Stimulated activated CD8-positive, alpha-beta memory T cell treated with anti-CD3 and anti-CD28 coated beads, Interleukin-12 subunit alpha, Interleukin-12 subunit beta, amount 100 ng/mL, for 4 hours (primary cell): ENCODE measurements at regions not wholly inside any gene's neighbourhood (a gene's known extent, or its start where the extent isn't known, plus 50 kb on each side); places are given as distances from the start of the nearest gene placed in this dataset.

ENCODE experiments used
- DNase-seq: peaks from one replicate; pipeline ENCODE4 v3.0.0-alpha.2; 2020; ENCODE audit warnings: low read depth

DNA sequence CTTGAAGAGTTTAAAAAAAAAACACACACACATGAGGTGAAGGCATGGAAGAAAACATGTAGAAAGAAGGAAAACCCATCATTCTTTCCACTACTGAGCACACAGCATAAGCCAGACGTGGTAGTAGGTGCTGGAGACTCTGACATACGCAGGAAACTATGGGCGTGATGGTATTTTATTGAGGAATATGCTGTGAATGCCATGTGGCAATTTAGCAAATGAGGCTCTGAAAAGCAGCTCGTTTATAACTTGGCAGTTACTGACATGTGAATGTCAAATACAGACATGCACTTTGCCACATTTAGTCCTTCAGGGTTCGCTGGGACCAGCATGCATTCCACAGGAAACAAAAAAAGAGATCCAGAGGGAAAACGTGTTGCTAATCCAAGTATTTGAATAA lies 74.3 kb upstream of the IFNAR2 start:
- DNase-seq, result no peak

DNA sequence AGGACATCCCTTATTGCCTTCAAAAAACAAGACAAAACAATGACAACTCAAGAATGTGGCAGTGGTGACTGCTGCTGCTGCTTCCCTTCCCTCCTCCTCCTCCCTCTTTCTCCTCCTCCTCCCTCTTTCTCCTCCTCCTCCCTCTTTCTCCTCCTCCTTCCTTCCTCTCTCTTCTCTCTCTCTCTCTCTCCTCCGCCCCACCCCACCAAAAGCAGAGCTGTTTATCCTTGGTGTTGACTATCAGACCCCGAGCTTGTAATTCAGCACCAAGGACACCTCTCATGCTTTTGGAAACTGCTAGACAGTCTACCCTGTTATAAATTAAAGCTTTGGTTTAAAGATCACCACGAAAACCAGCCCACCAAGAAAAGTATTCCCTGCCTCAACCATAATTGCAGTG lies 72.4 kb upstream of the IFNAR2 start:
- no peak for DNase-seq

- DNase-seq, result no peak
Measured at GRCh38 chr21:33158654-33159053, 71.1 kb upstream of the IFNAR2 start.

GRCh38 chr21:33162436-33162951 lies 67.2 kb upstream of the IFNAR2 start:
- DNase-seq, result no peak

GRCh38 chr21:33168886-33169285 lies 60.9 kb upstream of the IFNAR2 start:
- DNase-seq, result no peak

GRCh38 chr21:33169359-33169758 lies 60.4 kb upstream of the IFNAR2 start:
- DNase-seq, result no peak

GRCh38 chr21:33171616-33172169 lies 58.0 kb upstream of the IFNAR2 start:
- DNase-seq, result no peak

- DNase-seq, result no peak
Measured at GRCh38 chr21:33174756-33175155, 55.0 kb upstream of the IFNAR2 start.
